ENCODE measurements at regions not wholly inside any gene's neighbourhood (a gene's known extent, or its start where the extent isn't known, plus 50 kb on each side); places are given as distances from the start of the nearest gene placed in this dataset.

DNA sequence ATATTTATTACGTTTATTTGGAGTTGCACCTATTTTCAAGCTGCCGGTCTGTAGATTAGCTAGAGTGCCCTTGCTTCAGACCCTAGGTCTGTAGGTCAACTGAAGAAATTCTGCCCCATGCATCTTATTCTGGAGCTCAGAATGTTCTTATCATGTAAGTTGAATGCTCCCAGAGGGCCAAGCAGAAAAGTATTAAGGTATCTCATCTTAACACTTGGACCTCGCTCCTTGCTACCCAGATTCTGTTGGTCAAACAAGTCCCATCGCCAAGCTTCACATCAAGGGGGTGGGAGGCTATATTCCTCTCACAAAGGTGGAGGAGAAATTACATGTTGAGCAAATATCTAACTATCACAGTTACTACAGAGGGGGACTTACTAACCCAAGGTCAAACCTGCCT is 187.7 kb downstream of the C1orf94 start:
- Histone ChIP-seq H3K27ac (no peak overlapping the region), H3K4me1 (no peaks in the 10 kb centered on the region), H3K27me3 (peaks cover 0 to 19% (median 4%) of the 10 kb centered on the region in 3 donors), H3K4me3 (no peak overlapping the region), H3K36me3 (no peaks in the 10 kb centered on the region), H3K9me3 (peaks cover 0 to 7% (median 0%) of the 10 kb centered on the region in 4 donors)
- WGBS, 5 donors: 85 to 94% (median 90%) methylated on average over 4 of the region's 4 CpGs
- no peak for DNase-seq
- TF ChIP-seq POLR2AphosphoS5 (IDR thresholded peaks at IDR 0.05) (no peak), POLR2A (IDR thresholded peaks at IDR 0.05) (no peak), EP300 (IDR thresholded peaks at IDR 0.05) (no peak)
- TF ChIP-seq, protein P1, sequence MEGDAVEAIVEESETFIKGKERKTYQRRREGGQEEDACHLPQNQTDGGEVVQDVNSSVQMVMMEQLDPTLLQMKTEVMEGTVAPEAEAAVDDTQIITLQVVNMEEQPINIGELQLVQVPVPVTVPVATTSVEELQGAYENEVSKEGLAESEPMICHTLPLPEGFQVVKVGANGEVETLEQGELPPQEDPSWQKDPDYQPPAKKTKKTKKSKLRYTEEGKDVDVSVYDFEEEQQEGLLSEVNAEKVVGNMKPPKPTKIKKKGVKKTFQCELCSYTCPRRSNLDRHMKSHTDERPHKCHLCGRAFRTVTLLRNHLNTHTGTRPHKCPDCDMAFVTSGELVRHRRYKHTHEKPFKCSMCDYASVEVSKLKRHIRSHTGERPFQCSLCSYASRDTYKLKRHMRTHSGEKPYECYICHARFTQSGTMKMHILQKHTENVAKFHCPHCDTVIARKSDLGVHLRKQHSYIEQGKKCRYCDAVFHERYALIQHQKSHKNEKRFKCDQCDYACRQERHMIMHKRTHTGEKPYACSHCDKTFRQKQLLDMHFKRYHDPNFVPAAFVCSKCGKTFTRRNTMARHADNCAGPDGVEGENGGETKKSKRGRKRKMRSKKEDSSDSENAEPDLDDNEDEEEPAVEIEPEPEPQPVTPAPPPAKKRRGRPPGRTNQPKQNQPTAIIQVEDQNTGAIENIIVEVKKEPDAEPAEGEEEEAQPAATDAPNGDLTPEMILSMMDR (IDR thresholded peaks at IDR 0.05): no peak
- intact Hi-C loops (cut with DNase I; ENCODE audit: low total_unique reads): no loop called here

DNA sequence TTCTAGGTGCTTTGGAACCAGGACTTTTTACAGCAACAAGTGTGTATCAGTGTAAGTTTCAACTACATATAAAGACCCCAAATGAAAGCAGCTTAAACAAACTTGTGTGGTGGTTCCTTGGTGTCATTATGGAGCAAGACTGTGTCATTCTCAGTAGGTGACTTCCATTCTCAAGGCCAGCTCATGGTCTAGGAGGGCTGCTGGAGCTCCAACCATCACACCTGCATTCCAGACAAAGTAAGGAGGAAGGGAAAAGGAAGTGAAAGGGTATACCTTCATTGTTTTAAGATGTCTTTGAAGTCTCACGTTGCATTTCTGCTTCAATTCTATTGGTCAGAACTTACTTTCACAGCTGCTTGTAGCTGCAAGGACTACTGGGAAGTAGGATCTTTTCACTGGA is 188.6 kb downstream of the C1orf94 start:
- no peak for DNase-seq
- Histone ChIP-seq H3K27me3 (peaks cover 0 to 16% (median 4%) of the 10 kb centered on the region in 3 donors), H3K4me1 (no peaks in the 10 kb centered on the region), H3K4me3 (no peak overlapping the region), H3K36me3 (no peaks in the 10 kb centered on the region), H3K9me3 (peaks cover 0 to 7% (median 0%) of the 10 kb centered on the region in 4 donors), H3K27ac (no peak overlapping the region)
- intact Hi-C loops (cut with DNase I; ENCODE audit: low total_unique reads): no loop called here
- TF ChIP-seq EP300 (IDR thresholded peaks at IDR 0.05) (no peak), POLR2AphosphoS5 (IDR thresholded peaks at IDR 0.05) (no peak), POLR2A (IDR thresholded peaks at IDR 0.05) (no peak)
- TF ChIP-seq, protein P1 (IDR thresholded peaks at IDR 0.05): no peak
- 23 to 60% (median 46%) methylated on average over 1 of the region's 1 CpG for WGBS, 5 donors

DNA sequence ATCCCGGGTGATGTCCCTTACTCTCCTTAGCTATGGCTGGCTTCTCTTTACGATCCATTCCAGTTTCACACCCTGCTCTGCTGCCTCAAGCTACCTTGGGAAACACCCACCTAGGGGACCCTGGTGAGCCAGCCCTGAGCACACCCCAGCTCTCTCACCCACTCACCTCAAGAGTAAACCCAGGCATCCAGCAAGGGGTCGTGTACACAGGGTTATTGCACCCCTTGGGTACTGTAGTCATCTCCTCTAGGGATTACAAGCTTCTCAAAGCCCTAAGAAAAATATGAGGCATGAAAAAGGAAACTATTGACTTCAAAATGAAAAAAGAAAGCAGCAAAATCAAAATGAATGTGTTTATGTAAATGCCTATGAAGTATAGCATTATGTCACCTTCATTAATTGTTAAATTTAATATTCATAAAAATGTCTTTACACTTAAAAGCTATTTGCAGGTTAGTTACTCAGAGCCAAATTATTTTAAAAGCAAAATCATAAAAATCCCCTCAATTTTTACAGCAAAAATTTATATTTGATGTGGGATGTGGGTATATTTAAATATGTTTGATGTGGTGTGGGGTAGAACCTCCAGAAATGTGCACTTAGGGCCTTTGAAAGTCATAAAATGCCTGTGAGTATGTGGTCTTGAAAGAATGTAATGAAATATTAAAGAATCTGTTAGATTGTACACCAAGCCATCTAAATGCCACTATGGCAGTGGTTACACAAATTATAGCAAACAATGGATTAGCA is 190.3 kb downstream of the C1orf94 start:
- Histone ChIP-seq H3K4me1 (no peaks in the 10 kb centered on the region), H3K27ac (no peak overlapping the region), H3K9me3 (peaks cover 0 to 7% (median 0%) of the 10 kb centered on the region in 4 donors), H3K27me3 (peaks cover 0 to 11% (median 4%) of the 10 kb centered on the region in 3 donors), H3K4me3 (no peak overlapping the region), H3K36me3 (no peaks in the 10 kb centered on the region)
- intact Hi-C loops (cut with DNase I; ENCODE audit: low total_unique reads): no loop called here
- 60 to 77% (median 62%) methylated on average over 3 of the region's 3 CpGs for WGBS, 5 donors
- TF ChIP-seq POLR2A (IDR thresholded peaks at IDR 0.05): no peak
- no peak for TF ChIP-seq EP300 (IDR thresholded peaks at IDR 0.05)
- TF ChIP-seq POLR2AphosphoS5 (IDR thresholded peaks at IDR 0.05): no peak
- TF ChIP-seq, protein P1 (IDR thresholded peaks at IDR 0.05): no peak
- DNase-seq: no peak

- DNase-seq: no peak
- TF ChIP-seq EP300 (IDR thresholded peaks at IDR 0.05): no peak
- TF ChIP-seq POLR2AphosphoS5 (IDR thresholded peaks at IDR 0.05): no peak
- TF ChIP-seq, protein P1 (IDR thresholded peaks at IDR 0.05): no peak
- no peak for TF ChIP-seq POLR2A (IDR thresholded peaks at IDR 0.05)
- Histone ChIP-seq H3K9me3 (peaks cover 0 to 7% (median 0%) of the 10 kb centered on the region in 4 donors), H3K27me3 (peaks cover 0 to 15% (median 4%) of the 10 kb centered on the region in 3 donors), H3K4me3 (no peak overlapping the region), H3K36me3 (no peaks in the 10 kb centered on the region), H3K4me1 (no peaks in the 10 kb centered on the region), H3K27ac (no peak overlapping the region)
- WGBS, 5 donors: 48 to 62% (median 54%) methylated on average over 6 of the region's 6 CpGs
- intact Hi-C loops (cut with DNase I; ENCODE audit: low total_unique reads): no loop called here
Observed at GRCh38 chr1:34367954-34368353, 191.2 kb downstream of the C1orf94 start.
